ENCODE measurements at regions not wholly inside any gene's neighbourhood (a gene's known extent, or its start where the extent isn't known, plus 50 kb on each side); places are given as distances from the start of the nearest gene placed in this dataset.

- CTCF ChIA-PET: interaction anchor here (1.0 kb wide), 1 partner anchor 9 kb away, joined by 3 read pairs; no protein-coding TSS in a partner anchor
- POLR2A ChIA-PET: no interaction called here
- no peak for DNase-seq (ENCODE audit: extremely low spot score)
Observed at GRCh38 chr2:121828281-121828731, 72.9 kb downstream of the TSN start.

GRCh38 chr2:121830809-121831208 lies 75.4 kb downstream of the TSN start:
- POLR2A ChIA-PET: no interaction called here
- CTCF ChIA-PET: no interaction called here
- no peak for DNase-seq (ENCODE audit: extremely low spot score)
- TF ChIP-seq CTCF (IDR thresholded peaks at IDR 0.05; ENCODE audit: control extremely low read depth, extremely low read depth, low read depth, missing control alignments): no peak

More at GRCh38 chr2:121828281-121828731, 72.9 kb downstream of the TSN start:
- no peak for TF ChIP-seq CTCF (IDR thresholded peaks at IDR 0.05; ENCODE audit: control extremely low read depth, extremely low read depth, low read depth, missing control alignments)

- no peak for DNase-seq (ENCODE audit: extremely low spot score)
- CTCF ChIA-PET: interaction anchor here (1.5 to 1.6 kb wide), 2 partner anchors 10 to 21 kb away, joined by 3 to 5 read pairs; no protein-coding TSS in a partner anchor
- no peak for TF ChIP-seq CTCF (IDR thresholded peaks at IDR 0.05; ENCODE audit: control extremely low read depth, extremely low read depth, low read depth, missing control alignments)
- POLR2A ChIA-PET: no interaction called here
Observed at GRCh38 chr2:121831841-121832240, 76.4 kb downstream of the TSN start.

- POLR2A ChIA-PET: no interaction called here
- DNase-seq (ENCODE audit: extremely low spot score): no peak
- no peak for TF ChIP-seq CTCF (IDR thresholded peaks at IDR 0.05; ENCODE audit: control extremely low read depth, extremely low read depth, low read depth, missing control alignments)
- CTCF ChIA-PET: interaction anchor here (1.0 to 1.6 kb wide), 3 partner anchors 9 to 22 kb away, joined by 3 to 5 read pairs (median 3); no protein-coding TSS in a partner anchor
Observed at GRCh38 chr2:121832412-121833357, 77.2 kb downstream of the TSN start.

- TF ChIP-seq CTCF (IDR thresholded peaks at IDR 0.05; ENCODE audit: control extremely low read depth, extremely low read depth, low read depth, missing control alignments): no peak
- DNase-seq (ENCODE audit: extremely low spot score): no peak
- ChIA-PET CTCF (interaction anchor here (1.0 to 1.5 kb wide), 2 partner anchors 15 to 22 kb away, joined by 3 to 5 read pairs; no protein-coding TSS in a partner anchor), POLR2A (no interaction called here)
Observed at GRCh38 chr2:121833358-121833723, 77.9 kb downstream of the TSN start.

GRCh38 chr2:121836611-121837010 lies 81.2 kb downstream of the TSN start:
- ChIA-PET CTCF (interaction anchor here (1.1 to 1.9 kb wide), 4 partner anchors 9 to 25 kb away, joined by 3 to 5 read pairs (median 4); no protein-coding TSS in a partner anchor), POLR2A (no interaction called here)
- no peak for TF ChIP-seq CTCF (IDR thresholded peaks at IDR 0.05; ENCODE audit: control extremely low read depth, extremely low read depth, low read depth, missing control alignments)
- no peak for DNase-seq (ENCODE audit: extremely low spot score)

All from GM10248 (cell line).